ENCODE measurements at regions not wholly inside any gene's neighbourhood (a gene's known extent, or its start where the extent isn't known, plus 50 kb on each side); places are given as distances from the start of the nearest gene placed in this dataset.

DNA sequence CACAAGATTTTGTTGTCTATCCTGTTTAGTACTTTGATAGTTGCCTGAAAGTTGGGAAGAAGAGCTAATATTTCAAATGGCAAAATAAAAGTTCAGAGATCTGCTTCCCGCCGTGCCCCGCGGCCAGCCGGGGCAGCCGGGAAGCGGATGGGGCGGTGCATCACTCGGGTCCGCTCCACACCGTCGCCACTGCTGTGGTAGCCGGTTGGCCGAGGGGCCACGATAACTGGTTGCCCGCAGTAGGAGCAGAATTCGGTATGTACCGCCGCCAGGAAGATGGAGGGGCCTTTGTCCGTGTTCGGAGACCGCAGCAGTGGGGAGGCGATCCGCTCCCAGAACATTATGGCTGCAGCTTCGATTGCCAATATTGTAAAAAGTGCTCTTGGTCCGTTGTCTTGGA lies 427.2 kb upstream of the PDE3A start:
- TF ChIP-seq RAD21 (IDR thresholded peaks at IDR 0.05; ENCODE audit: low read depth) (no peak), CREB1 (IDR thresholded peaks at IDR 0.05; ENCODE audit: low read depth) (no peak), EGR1 (IDR thresholded peaks at IDR 0.05) (no peak), NFIC (IDR thresholded peaks at IDR 0.05) (no peak), FOXM1 (IDR thresholded peaks at IDR 0.05; ENCODE audit: borderline replicate concordance, low read depth) (no peak), EP300 (IDR thresholded peaks at IDR 0.05; ENCODE audit: borderline replicate concordance) (no peak), TAF1 (IDR thresholded peaks at IDR 0.05; ENCODE audit: low read depth) (no peak), TEAD4 (IDR thresholded peaks at IDR 0.05) (no peak), TCF12 (IDR thresholded peaks at IDR 0.05; ENCODE audit: low read depth) (no peak), ZBTB7A (IDR thresholded peaks at IDR 0.05; ENCODE audit: low read depth) (no peak)
- TF ChIP-seq, protein P1, sequence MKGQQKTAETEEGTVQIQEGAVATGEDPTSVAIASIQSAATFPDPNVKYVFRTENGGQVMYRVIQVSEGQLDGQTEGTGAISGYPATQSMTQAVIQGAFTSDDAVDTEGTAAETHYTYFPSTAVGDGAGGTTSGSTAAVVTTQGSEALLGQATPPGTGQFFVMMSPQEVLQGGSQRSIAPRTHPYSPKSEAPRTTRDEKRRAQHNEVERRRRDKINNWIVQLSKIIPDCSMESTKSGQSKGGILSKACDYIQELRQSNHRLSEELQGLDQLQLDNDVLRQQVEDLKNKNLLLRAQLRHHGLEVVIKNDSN (IDR thresholded peaks at IDR 0.05), result no peak
- TF ChIP-seq, protein P2, sequence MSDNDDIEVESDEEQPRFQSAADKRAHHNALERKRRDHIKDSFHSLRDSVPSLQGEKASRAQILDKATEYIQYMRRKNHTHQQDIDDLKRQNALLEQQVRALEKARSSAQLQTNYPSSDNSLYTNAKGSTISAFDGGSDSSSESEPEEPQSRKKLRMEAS (IDR thresholded peaks at IDR 0.05), result no peak

DNA sequence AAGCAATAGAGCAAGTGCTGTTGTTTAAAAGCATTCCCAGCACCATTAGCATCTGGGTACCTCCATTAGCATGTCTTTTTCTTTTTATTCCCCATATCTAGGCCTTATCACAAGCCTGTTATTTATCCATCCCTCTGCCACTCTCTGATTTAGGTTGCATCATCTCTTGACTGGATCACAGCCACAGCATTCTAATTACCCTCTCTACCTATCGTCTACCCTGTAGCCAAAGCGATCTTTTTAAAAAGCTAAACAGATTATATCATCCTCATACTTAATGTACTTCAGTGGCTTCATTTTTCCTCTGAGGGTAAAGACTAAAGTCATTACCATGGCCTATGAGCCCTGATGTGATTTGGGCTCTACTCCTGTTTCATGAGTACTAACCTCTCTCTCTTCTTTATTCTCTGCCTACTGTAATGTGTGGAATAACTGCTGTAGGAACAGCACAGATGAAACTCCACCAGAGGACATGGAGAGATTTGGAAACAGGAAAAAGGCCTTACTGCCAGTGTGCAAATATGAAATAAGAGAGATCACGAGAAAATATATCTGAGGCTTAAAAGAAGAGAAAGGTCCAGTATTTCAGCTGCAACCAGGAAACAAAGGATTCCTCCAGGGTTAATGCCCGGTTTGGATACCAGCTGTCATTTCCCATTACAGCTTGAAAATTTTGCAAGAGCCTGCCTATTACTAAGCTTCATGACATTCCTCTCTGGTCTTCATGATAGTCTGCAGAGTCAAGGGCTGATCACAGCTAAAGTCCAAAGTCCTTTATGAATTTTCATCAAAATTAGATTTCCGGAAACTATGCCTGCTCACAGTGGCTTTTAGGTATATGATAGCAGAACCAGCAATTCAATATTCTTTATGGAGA lies 422.5 kb upstream of the PDE3A start:
- TF ChIP-seq, protein P3, sequence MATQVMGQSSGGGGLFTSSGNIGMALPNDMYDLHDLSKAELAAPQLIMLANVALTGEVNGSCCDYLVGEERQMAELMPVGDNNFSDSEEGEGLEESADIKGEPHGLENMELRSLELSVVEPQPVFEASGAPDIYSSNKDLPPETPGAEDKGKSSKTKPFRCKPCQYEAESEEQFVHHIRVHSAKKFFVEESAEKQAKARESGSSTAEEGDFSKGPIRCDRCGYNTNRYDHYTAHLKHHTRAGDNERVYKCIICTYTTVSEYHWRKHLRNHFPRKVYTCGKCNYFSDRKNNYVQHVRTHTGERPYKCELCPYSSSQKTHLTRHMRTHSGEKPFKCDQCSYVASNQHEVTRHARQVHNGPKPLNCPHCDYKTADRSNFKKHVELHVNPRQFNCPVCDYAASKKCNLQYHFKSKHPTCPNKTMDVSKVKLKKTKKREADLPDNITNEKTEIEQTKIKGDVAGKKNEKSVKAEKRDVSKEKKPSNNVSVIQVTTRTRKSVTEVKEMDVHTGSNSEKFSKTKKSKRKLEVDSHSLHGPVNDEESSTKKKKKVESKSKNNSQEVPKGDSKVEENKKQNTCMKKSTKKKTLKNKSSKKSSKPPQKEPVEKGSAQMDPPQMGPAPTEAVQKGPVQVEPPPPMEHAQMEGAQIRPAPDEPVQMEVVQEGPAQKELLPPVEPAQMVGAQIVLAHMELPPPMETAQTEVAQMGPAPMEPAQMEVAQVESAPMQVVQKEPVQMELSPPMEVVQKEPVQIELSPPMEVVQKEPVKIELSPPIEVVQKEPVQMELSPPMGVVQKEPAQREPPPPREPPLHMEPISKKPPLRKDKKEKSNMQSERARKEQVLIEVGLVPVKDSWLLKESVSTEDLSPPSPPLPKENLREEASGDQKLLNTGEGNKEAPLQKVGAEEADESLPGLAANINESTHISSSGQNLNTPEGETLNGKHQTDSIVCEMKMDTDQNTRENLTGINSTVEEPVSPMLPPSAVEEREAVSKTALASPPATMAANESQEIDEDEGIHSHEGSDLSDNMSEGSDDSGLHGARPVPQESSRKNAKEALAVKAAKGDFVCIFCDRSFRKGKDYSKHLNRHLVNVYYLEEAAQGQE (IDR thresholded peaks at IDR 0.05; ENCODE audit: low read depth), result no peak
- no peak for TF ChIP-seq CEBPB (IDR thresholded peaks at IDR 0.05)
- TF ChIP-seq TEAD4 (IDR thresholded peaks at IDR 0.05), result no peak
- TF ChIP-seq YY1 (IDR thresholded peaks at IDR 0.05; ENCODE audit: low read depth), result no peak
- no peak for TF ChIP-seq TCF12 (IDR thresholded peaks at IDR 0.05; ENCODE audit: low read depth)
- TF ChIP-seq, protein P2 (IDR thresholded peaks at IDR 0.05), result no peak
- no peak for TF ChIP-seq NFIC (IDR thresholded peaks at IDR 0.05)
- TF ChIP-seq FOXM1 (IDR thresholded peaks at IDR 0.05; ENCODE audit: borderline replicate concordance, low read depth), result no peak
- no peak for TF ChIP-seq EGR1 (IDR thresholded peaks at IDR 0.05)
- TF ChIP-seq, protein P1 (IDR thresholded peaks at IDR 0.05), result no peak
- no peak for TF ChIP-seq EP300 (IDR thresholded peaks at IDR 0.05; ENCODE audit: borderline replicate concordance)

DNA sequence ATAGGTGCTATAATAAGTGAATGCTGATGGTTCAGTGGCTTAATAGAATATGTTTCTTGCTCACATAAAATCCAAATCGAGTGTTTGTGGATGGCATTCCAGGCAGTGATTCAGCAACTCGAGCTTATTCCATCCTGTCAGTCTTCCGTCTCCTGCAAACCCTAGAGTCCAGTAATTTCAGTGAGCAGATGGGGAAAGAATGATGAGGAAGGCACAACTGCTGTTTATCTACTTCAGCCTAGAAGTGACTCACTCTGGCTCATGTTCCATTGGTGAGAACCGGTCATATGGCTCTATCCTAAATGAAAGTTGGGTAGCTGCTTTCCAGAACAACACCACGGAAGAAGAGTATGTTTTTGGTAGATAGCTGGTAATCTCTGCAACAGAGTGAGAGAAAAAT lies 421.8 kb upstream of the PDE3A start:
- no peak for TF ChIP-seq CREB1 (IDR thresholded peaks at IDR 0.05; ENCODE audit: low read depth)

DNA sequence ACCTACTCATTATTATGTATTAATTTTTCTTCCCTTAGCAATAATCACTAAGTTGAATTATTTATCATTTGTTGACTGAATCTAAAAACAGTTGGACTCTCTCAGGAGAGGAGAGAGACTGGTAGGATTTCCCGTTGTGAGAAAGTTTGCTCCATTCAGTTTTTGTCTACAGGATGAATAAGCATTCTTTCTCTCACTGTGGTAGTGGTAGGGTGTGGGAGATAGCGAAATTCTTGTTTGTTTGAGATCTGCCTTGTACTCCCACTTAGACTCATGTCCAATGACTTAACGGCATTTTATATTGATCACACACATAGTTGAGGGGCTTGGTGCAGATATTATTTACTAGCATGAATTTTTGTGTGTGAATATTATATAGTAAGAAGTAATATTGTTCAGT lies 421.0 kb upstream of the PDE3A start:
- TF ChIP-seq, protein P3 (IDR thresholded peaks at IDR 0.05; ENCODE audit: low read depth), result no peak
- no peak for TF ChIP-seq YY1 (IDR thresholded peaks at IDR 0.05; ENCODE audit: low read depth)
- no peak for TF ChIP-seq RAD21 (IDR thresholded peaks at IDR 0.05; ENCODE audit: low read depth)

DNA sequence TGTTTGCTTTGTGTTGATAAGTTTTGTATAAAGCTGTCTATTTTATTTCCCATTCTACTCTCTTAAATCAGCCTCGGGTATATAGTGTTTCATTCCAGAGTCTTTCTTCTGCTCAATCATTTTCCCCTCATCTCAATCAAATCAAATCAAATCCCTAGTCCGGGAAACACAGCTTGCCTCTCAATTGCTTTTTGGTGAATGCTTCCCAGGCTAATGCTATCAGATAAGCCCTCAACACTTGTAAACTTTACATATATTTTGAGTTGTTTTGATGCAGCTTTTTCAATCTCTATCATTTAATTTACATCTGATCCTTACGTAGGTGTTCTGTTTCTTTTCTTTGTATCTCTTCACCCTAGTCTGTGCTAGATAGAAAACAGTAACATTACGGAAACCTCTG lies 416.7 kb upstream of the PDE3A start:
- no peak for TF ChIP-seq RAD21 (IDR thresholded peaks at IDR 0.05; ENCODE audit: low read depth)
- TF ChIP-seq EP300 (IDR thresholded peaks at IDR 0.05; ENCODE audit: borderline replicate concordance), result no peak
- no peak for TF ChIP-seq EGR1 (IDR thresholded peaks at IDR 0.05)
- TF ChIP-seq, protein P3 (IDR thresholded peaks at IDR 0.05; ENCODE audit: low read depth), result no peak
- TF ChIP-seq CREB1 (IDR thresholded peaks at IDR 0.05; ENCODE audit: low read depth), result no peak
- TF ChIP-seq ZBTB7A (IDR thresholded peaks at IDR 0.05; ENCODE audit: low read depth), result no peak
- no peak for TF ChIP-seq FOXM1 (IDR thresholded peaks at IDR 0.05; ENCODE audit: borderline replicate concordance, low read depth)
- TF ChIP-seq NFIC (IDR thresholded peaks at IDR 0.05), result no peak
- TF ChIP-seq, protein P1 (IDR thresholded peaks at IDR 0.05), result no peak
- no peak for TF ChIP-seq YY1 (IDR thresholded peaks at IDR 0.05; ENCODE audit: low read depth)
- no peak for TF ChIP-seq TAF1 (IDR thresholded peaks at IDR 0.05; ENCODE audit: low read depth)
- TF ChIP-seq, protein P2 (IDR thresholded peaks at IDR 0.05), result no peak
- TF ChIP-seq TCF12 (IDR thresholded peaks at IDR 0.05; ENCODE audit: low read depth), result no peak
- TF ChIP-seq TEAD4 (IDR thresholded peaks at IDR 0.05), result no peak
- no peak for TF ChIP-seq CEBPB (IDR thresholded peaks at IDR 0.05)
